ENCODE measurements at regions not wholly inside any gene's neighbourhood (a gene's known extent, or its start where the extent isn't known, plus 50 kb on each side); places are given as distances from the start of the nearest gene placed in this dataset.

GRCh38 chr5:161235569-161235968 lies 311.0 kb downstream of the GABRB2 start:
- Histone ChIP-seq H3K27me3 (ENCODE audit: control insufficient read depth in 1 of 2, insufficient read depth in 2 of 2, low read length in 2 of 2) (no peaks in the 10 kb centered on the region), H3K9me3 (ENCODE audit: control insufficient read depth in 1 of 2, low read length in 2 of 2) (no peaks in the 10 kb centered on the region), H3K36me3 (ENCODE audit: control insufficient read depth in 1 of 2, insufficient read depth in 2 of 2, low read length in 2 of 2) (no peaks in the 10 kb centered on the region), H3K9ac (ENCODE audit: low read depth in 1 of 2, low read length in 2 of 2) (no peak overlapping the region), H3K4me1 (ENCODE audit: control insufficient read depth in 1 of 2, insufficient read depth in 2 of 2, low read length in 2 of 2) (no peaks in the 10 kb centered on the region), H3K27ac (ENCODE audit: low read depth, low read length) (no peak overlapping the region), H3K4me3 (ENCODE audit: low read depth in 1 of 2, low read length in 2 of 2) (no peak overlapping the region)

GRCh38 chr5:161233553-161233952 lies 313.0 kb downstream of the GABRB2 start:
- Histone ChIP-seq H3K9me3 (ENCODE audit: control insufficient read depth in 1 of 2, low read length in 2 of 2) (no peaks in the 10 kb centered on the region), H3K4me3 (ENCODE audit: low read depth in 1 of 2, low read length in 2 of 2) (no peak overlapping the region), H3K27me3 (ENCODE audit: control insufficient read depth in 1 of 2, insufficient read depth in 2 of 2, low read length in 2 of 2) (no peaks in the 10 kb centered on the region), H3K27ac (ENCODE audit: low read depth, low read length) (no peak overlapping the region), H3K4me1 (ENCODE audit: control insufficient read depth in 1 of 2, insufficient read depth in 2 of 2, low read length in 2 of 2) (no peaks in the 10 kb centered on the region), H3K9ac (ENCODE audit: low read depth in 1 of 2, low read length in 2 of 2) (no peak overlapping the region), H3K36me3 (ENCODE audit: control insufficient read depth in 1 of 2, insufficient read depth in 2 of 2, low read length in 2 of 2) (no peaks in the 10 kb centered on the region)

DNA sequence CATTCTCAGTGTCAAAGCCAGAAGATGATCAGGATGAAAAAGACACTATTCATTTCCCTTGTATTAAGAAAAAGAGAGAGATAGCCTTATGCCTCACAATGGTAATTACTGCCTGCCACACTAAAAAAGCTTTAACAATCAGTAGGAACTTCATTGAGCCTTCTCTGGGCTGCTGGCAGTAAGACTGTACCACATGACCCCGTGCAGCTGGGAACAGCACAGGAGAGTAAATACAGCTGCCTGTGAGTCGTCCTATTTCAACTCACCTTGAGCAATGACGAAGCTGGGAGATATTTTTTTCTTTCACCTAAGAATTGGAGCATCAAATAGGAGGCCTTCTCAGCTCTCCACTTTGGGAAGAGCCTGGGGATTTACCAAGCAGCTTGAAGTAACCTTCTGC lies 316.3 kb downstream of the GABRB2 start:
- no peak overlapping the region for H3K27ac ChIP-seq (ENCODE audit: low read depth, low read length)
- no peaks in the 10 kb centered on the region for H3K4me1 ChIP-seq (ENCODE audit: control insufficient read depth in 1 of 2, insufficient read depth in 2 of 2, low read length in 2 of 2)
- no peaks in the 10 kb centered on the region for H3K36me3 ChIP-seq (ENCODE audit: control insufficient read depth in 1 of 2, insufficient read depth in 2 of 2, low read length in 2 of 2)
- no peak overlapping the region for H3K9ac ChIP-seq (ENCODE audit: low read depth in 1 of 2, low read length in 2 of 2)
- H3K27me3 ChIP-seq (ENCODE audit: control insufficient read depth in 1 of 2, insufficient read depth in 2 of 2, low read length in 2 of 2): no peaks in the 10 kb centered on the region
- H3K9me3 ChIP-seq (ENCODE audit: control insufficient read depth in 1 of 2, low read length in 2 of 2): no peaks in the 10 kb centered on the region
- no peak overlapping the region for H3K4me3 ChIP-seq (ENCODE audit: low read depth in 1 of 2, low read length in 2 of 2)

DNA sequence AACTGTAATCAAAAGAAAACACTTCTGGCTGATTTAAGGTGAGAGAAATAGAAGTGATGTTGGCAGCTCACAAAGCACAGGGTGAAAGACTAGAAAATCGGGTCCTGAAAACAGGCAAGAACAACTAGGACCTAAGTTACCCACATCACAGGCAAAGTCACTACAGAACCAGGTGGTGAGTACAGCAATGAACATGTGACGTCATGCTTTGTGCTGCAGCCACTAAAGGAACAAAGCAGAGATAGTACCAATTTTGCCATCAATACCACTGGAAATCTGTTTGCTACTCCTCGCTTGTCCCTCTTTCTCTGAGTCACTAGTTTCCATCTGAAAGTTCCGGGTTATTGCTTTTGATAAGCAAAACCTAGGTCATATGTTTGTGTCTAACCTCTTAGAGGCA lies 326.7 kb downstream of the GABRB2 start:
- Histone ChIP-seq H3K9me3 (ENCODE audit: control insufficient read depth in 1 of 2, low read length in 2 of 2) (no peaks in the 10 kb centered on the region), H3K36me3 (ENCODE audit: control insufficient read depth in 1 of 2, insufficient read depth in 2 of 2, low read length in 2 of 2) (no peaks in the 10 kb centered on the region), H3K27ac (ENCODE audit: low read depth, low read length) (no peak overlapping the region), H3K4me1 (ENCODE audit: control insufficient read depth in 1 of 2, insufficient read depth in 2 of 2, low read length in 2 of 2) (no peaks in the 10 kb centered on the region), H3K27me3 (ENCODE audit: control insufficient read depth in 1 of 2, insufficient read depth in 2 of 2, low read length in 2 of 2) (no peaks in the 10 kb centered on the region), H3K4me3 (ENCODE audit: low read depth in 1 of 2, low read length in 2 of 2) (no peak overlapping the region), H3K9ac (ENCODE audit: low read depth in 1 of 2, low read length in 2 of 2) (no peak overlapping the region)

DNA sequence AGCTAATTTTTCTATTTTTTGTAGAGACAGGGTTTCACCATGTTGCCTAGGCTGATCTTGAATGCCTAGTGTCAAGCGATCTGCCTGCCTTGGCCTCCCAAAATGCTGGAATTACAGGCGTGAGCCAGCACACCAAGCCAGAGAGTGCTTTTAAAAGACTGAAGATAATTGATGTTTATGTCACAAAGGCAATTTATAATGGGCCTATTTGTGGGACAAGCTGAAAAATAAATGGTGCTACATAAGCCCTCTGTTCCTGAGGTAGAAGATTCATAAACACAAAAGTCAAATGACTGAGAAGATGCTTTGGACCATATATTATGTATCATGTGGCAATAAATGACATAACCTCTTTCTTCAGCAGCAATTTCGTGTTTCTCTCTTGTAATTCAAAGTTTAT lies 329.6 kb downstream of the GABRB2 start:
- H3K4me3 ChIP-seq (ENCODE audit: low read depth in 1 of 2, low read length in 2 of 2): no peak overlapping the region
- H3K9ac ChIP-seq (ENCODE audit: low read depth in 1 of 2, low read length in 2 of 2): no peak overlapping the region
- H3K27ac ChIP-seq (ENCODE audit: low read depth, low read length): no peak overlapping the region
- no peaks in the 10 kb centered on the region for H3K9me3 ChIP-seq (ENCODE audit: control insufficient read depth in 1 of 2, low read length in 2 of 2)
- H3K36me3 ChIP-seq (ENCODE audit: control insufficient read depth in 1 of 2, insufficient read depth in 2 of 2, low read length in 2 of 2): no peaks in the 10 kb centered on the region
- H3K4me1 ChIP-seq (ENCODE audit: control insufficient read depth in 1 of 2, insufficient read depth in 2 of 2, low read length in 2 of 2): no peaks in the 10 kb centered on the region
- H3K27me3 ChIP-seq (ENCODE audit: control insufficient read depth in 1 of 2, insufficient read depth in 2 of 2, low read length in 2 of 2): no peaks in the 10 kb centered on the region

- Histone ChIP-seq H3K27me3 (ENCODE audit: control insufficient read depth in 1 of 2, insufficient read depth in 2 of 2, low read length in 2 of 2) (no peaks in the 10 kb centered on the region), H3K4me1 (ENCODE audit: control insufficient read depth in 1 of 2, insufficient read depth in 2 of 2, low read length in 2 of 2) (no peaks in the 10 kb centered on the region), H3K9ac (ENCODE audit: low read depth in 1 of 2, low read length in 2 of 2) (no peak overlapping the region), H3K9me3 (ENCODE audit: control insufficient read depth in 1 of 2, low read length in 2 of 2) (no peaks in the 10 kb centered on the region), H3K36me3 (ENCODE audit: control insufficient read depth in 1 of 2, insufficient read depth in 2 of 2, low read length in 2 of 2) (no peaks in the 10 kb centered on the region), H3K27ac (ENCODE audit: low read depth, low read length) (no peak overlapping the region), H3K4me3 (ENCODE audit: low read depth in 1 of 2, low read length in 2 of 2) (no peak overlapping the region)
Measured at GRCh38 chr5:161212123-161212712, 334.3 kb downstream of the GABRB2 start.

- Histone ChIP-seq H3K4me3 (ENCODE audit: low read depth in 1 of 2, low read length in 2 of 2) (no peak overlapping the region), H3K27ac (ENCODE audit: low read depth, low read length) (no peak overlapping the region), H3K9me3 (ENCODE audit: control insufficient read depth in 1 of 2, low read length in 2 of 2) (no peaks in the 10 kb centered on the region), H3K36me3 (ENCODE audit: control insufficient read depth in 1 of 2, insufficient read depth in 2 of 2, low read length in 2 of 2) (no peaks in the 10 kb centered on the region), H3K4me1 (ENCODE audit: control insufficient read depth in 1 of 2, insufficient read depth in 2 of 2, low read length in 2 of 2) (peaks cover 0 to 5% of the 10 kb centered on the region in 2 donors), H3K9ac (ENCODE audit: low read depth in 1 of 2, low read length in 2 of 2) (no peak overlapping the region), H3K27me3 (ENCODE audit: control insufficient read depth in 1 of 2, insufficient read depth in 2 of 2, low read length in 2 of 2) (no peaks in the 10 kb centered on the region)
Measured at GRCh38 chr5:161201558-161201957, 345.0 kb downstream of the GABRB2 start.

DNA sequence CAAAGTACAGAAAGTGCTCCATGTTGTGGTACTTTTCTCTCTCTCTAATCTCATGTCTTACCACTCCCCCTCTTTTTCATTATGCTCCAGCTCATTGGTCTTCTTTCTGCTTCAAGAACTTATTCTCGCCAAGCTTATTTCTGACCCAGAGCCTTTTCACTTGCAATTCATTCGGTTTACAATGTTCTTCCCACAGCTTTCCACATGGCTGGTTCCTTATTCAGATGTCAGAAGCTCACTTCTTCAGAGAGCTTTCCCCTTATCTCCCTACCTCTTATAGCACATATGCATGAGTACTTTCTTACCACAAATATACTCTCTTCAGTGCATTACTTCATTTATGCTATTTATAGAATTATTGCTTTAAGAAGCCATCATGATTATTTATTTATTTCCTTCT lies 338.8 kb upstream of the ATP10B start:
- no peak overlapping the region for H3K9ac ChIP-seq (ENCODE audit: low read depth in 1 of 2, low read length in 2 of 2)
- no peak overlapping the region for H3K4me3 ChIP-seq (ENCODE audit: low read depth in 1 of 2, low read length in 2 of 2)
- H3K9me3 ChIP-seq (ENCODE audit: control insufficient read depth in 1 of 2, low read length in 2 of 2): no peaks in the 10 kb centered on the region
- H3K27me3 ChIP-seq (ENCODE audit: control insufficient read depth in 1 of 2, insufficient read depth in 2 of 2, low read length in 2 of 2): no peaks in the 10 kb centered on the region
- no peak overlapping the region for H3K27ac ChIP-seq (ENCODE audit: low read depth, low read length)
- H3K36me3 ChIP-seq (ENCODE audit: control insufficient read depth in 1 of 2, insufficient read depth in 2 of 2, low read length in 2 of 2): no peaks in the 10 kb centered on the region
- H3K4me1 ChIP-seq (ENCODE audit: control insufficient read depth in 1 of 2, insufficient read depth in 2 of 2, low read length in 2 of 2): peaks cover 3 to 13% of the 10 kb centered on the region in 2 donors

DNA sequence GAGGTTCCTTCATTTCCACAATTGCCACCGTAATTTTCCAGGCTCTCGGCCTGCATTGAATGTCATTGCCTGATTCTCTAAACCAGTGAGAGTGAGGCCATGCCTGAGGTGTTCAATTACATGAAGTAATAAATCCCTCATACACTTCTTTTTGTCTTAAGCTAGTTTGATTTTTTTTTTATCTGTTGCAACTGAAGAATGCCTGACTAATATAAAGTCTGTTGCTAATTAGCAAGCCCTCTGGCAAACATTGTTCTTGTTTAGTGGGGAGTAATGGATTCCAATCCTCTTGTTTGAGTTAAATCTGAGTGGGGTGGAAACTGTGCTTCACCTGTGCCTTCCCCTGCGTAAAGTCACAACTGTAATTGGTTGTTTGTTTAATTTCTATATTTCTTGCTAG lies 338.1 kb upstream of the ATP10B start:
- Histone ChIP-seq H3K9me3 (ENCODE audit: control insufficient read depth in 1 of 2, low read length in 2 of 2) (no peaks in the 10 kb centered on the region), H3K27me3 (ENCODE audit: control insufficient read depth in 1 of 2, insufficient read depth in 2 of 2, low read length in 2 of 2) (no peaks in the 10 kb centered on the region), H3K27ac (ENCODE audit: low read depth, low read length) (no peak overlapping the region), H3K36me3 (ENCODE audit: control insufficient read depth in 1 of 2, insufficient read depth in 2 of 2, low read length in 2 of 2) (no peaks in the 10 kb centered on the region), H3K4me1 (ENCODE audit: control insufficient read depth in 1 of 2, insufficient read depth in 2 of 2, low read length in 2 of 2) (peaks cover 3 to 13% of the 10 kb centered on the region in 2 donors), H3K4me3 (ENCODE audit: low read depth in 1 of 2, low read length in 2 of 2) (no peak overlapping the region), H3K9ac (ENCODE audit: low read depth in 1 of 2, low read length in 2 of 2) (no peak overlapping the region)

DNA sequence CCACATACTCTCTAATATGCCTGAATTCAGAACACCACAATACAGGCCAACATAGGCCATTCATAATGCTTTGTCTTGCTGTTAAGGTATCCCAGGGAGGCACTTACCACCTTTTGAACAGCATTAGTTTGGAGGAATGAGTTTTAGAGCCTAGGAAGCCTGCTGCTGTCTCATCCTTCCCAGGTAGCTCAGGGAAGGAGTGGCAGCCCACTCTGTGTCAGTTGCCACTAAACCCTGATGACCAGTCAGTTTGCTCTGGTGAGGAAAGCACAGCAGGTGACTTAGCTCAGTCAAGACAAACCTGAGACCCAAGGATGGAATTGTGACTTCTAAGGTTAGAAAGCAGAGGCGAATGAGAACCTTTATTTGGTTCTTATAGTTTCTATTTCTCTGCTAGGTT lies 337.4 kb upstream of the ATP10B start:
- H3K4me3 ChIP-seq (ENCODE audit: low read depth in 1 of 2, low read length in 2 of 2): no peak overlapping the region

GRCh38 chr5:161183559-161183958 lies 331.5 kb upstream of the ATP10B start:
- Histone ChIP-seq H3K9ac (ENCODE audit: low read depth in 1 of 2, low read length in 2 of 2) (no peak overlapping the region), H3K9me3 (ENCODE audit: control insufficient read depth in 1 of 2, low read length in 2 of 2) (no peaks in the 10 kb centered on the region), H3K27me3 (ENCODE audit: control insufficient read depth in 1 of 2, insufficient read depth in 2 of 2, low read length in 2 of 2) (no peaks in the 10 kb centered on the region), H3K4me3 (ENCODE audit: low read depth in 1 of 2, low read length in 2 of 2) (no peak overlapping the region), H3K4me1 (ENCODE audit: control insufficient read depth in 1 of 2, insufficient read depth in 2 of 2, low read length in 2 of 2) (no peaks in the 10 kb centered on the region), H3K36me3 (ENCODE audit: control insufficient read depth in 1 of 2, insufficient read depth in 2 of 2, low read length in 2 of 2) (no peaks in the 10 kb centered on the region), H3K27ac (ENCODE audit: low read depth, low read length) (no peak overlapping the region)

More for the DNA sequence above, 337.4 kb upstream of the ATP10B start:
- peaks cover 3 to 13% of the 10 kb centered on the region in 2 donors for H3K4me1 ChIP-seq (ENCODE audit: control insufficient read depth in 1 of 2, insufficient read depth in 2 of 2, low read length in 2 of 2)
- no peaks in the 10 kb centered on the region for H3K36me3 ChIP-seq (ENCODE audit: control insufficient read depth in 1 of 2, insufficient read depth in 2 of 2, low read length in 2 of 2)
- H3K9ac ChIP-seq (ENCODE audit: low read depth in 1 of 2, low read length in 2 of 2): no peak overlapping the region
- no peaks in the 10 kb centered on the region for H3K27me3 ChIP-seq (ENCODE audit: control insufficient read depth in 1 of 2, insufficient read depth in 2 of 2, low read length in 2 of 2)
- no peaks in the 10 kb centered on the region for H3K9me3 ChIP-seq (ENCODE audit: control insufficient read depth in 1 of 2, low read length in 2 of 2)
- H3K27ac ChIP-seq (ENCODE audit: low read depth, low read length): no peak overlapping the region
